ENCODE measurements at regions not wholly inside any gene's neighbourhood (a gene's known extent, or its start where the extent isn't known, plus 50 kb on each side); places are given as distances from the start of the nearest gene placed in this dataset.

- TF ChIP-seq CTCF (IDR thresholded peaks at IDR 0.05): no peak
- TF ChIP-seq POLR2A (IDR thresholded peaks at IDR 0.05): no peak
Observed at GRCh38 chr17:71022758-71023157, 853.4 kb downstream of the KCNJ2 start.
